Left ventricle myocardium inferior (tissue), 1 donor: ENCODE measurements at regions not wholly inside any gene's neighbourhood (a gene's known extent, or its start where the extent isn't known, plus 50 kb on each side); places are given as distances from the start of the nearest gene placed in this dataset.
"Not testable (repeated sequence)": the region's sequence is repeated elsewhere in the genome, so short reads cannot be mapped to it uniquely, and the experiment has no call there.

Experiments
- DNase-seq: peaks from one replicate; pipeline ENCODE4 v3.0.0-alpha.2; 2020
- H3K27ac ChIP-seq: fragments of 200-600 bp; replicated peaks from 2 replicates; pipeline ENCODE4 v1.8.0; 2021
- H3K27me3 ChIP-seq: fragments of 200-600 bp; 2 replicates; pipeline ENCODE4 v1.8.0; 2021; ENCODE audit warnings: low read depth
- H3K36me3 ChIP-seq: fragments of 200-600 bp; 2 replicates; pipeline ENCODE4 v1.8.0; 2021
- H3K4me1 ChIP-seq: fragments of 200-600 bp; 2 replicates; pipeline ENCODE4 v1.8.0; 2021
- H3K4me3 ChIP-seq: fragments of 200-600 bp; 2 replicates; pipeline ENCODE4 v1.8.0; 2021; ENCODE audit warnings: mild to moderate bottlenecking, moderate library complexity
- H3K9me3 ChIP-seq: fragments of 200-600 bp; replicated peaks from 2 replicates; pipeline ENCODE4 v1.8.0; 2021
- intact Hi-C: fragments of 100-400 bp; cut with micrococcal nuclease; formaldehyde crosslinking; loops from one replicate; pipeline ENCODE4 v1.11.0; 2022
- donor health status: DM: no; HTN: yes; CAD: no; lungs with severe emphysema.

DNA sequence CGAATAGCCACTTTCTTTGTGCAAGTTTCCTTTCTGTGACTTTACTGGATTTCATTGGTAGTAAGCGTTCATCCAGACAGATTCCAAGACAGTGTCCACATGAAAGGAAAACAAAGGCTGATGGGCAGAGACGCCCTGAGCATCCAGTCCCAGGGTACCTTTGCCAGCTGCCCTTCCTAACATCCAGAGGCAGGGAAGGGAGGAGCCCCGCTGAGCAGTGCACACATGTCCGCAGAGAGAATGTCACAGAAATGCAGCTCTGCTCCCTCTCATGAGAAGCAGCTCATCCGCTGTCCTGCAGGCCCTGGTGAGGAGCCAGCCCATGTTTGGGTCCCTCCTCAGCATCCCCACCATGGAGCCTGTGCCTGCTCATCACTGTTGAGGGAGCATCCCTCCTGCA is 197.4 kb upstream of the POTEB2 start:
- DNase-seq, H3K27me3 ChIP-seq, intact Hi-C loops, H3K36me3 ChIP-seq, H3K9me3 ChIP-seq, H3K4me3 ChIP-seq, H3K27ac ChIP-seq, H3K4me1 ChIP-seq: not testable (repeated sequence)

DNA sequence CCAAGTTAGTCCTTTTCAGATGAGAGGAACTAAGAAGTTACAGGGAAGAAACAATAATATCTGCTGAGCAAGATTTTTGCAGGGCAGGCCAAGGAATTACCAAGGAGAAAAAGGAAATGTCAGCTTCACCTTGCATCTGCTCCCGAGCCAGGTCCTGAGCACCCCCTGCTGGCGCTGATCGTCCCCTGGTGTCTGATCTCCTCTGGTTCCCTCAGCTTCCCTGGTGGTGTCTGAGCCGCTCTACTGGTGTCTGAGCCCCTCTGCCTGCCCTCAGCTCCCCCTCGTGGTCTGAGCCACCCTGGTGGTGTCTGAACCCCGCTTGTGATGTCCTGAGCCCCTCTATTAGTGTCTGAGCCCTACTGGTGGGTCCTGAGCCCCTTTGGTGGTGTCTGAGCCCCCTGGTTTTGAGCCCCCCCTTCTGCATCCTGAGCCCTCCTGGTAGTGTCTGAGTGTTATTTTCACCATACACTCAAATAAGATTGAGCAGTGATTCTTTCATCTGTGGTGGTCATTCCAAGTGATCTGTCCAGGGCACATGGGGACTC is 196.6 kb upstream of the POTEB2 start:
- H3K27me3 ChIP-seq, H3K27ac ChIP-seq, H3K9me3 ChIP-seq, H3K4me1 ChIP-seq, H3K4me3 ChIP-seq, DNase-seq, H3K36me3 ChIP-seq, intact Hi-C loops: not testable (repeated sequence)

DNA sequence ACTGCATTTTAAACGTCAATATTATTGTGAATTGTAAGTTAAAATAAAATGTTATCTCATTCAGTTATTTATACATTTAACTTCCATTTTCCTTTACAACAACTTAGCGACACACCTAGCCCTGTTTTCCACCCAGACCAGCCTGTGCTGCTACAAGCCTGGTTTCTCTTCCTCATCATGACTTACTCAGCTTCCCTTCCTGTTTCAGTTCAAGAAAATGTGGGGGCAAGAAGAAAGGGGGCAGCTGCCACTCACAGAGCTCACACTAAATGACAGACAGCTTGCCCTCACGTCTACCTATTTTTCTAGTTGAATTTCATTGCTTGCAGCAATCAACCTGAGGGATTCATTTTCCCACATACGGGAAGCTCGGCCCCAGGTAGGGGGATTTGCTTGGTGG is 185.8 kb upstream of the POTEB2 start:
- H3K4me3 ChIP-seq, H3K27me3 ChIP-seq, H3K9me3 ChIP-seq, H3K27ac ChIP-seq, H3K36me3 ChIP-seq, H3K4me1 ChIP-seq, intact Hi-C loops, DNase-seq: not testable (repeated sequence)

DNA sequence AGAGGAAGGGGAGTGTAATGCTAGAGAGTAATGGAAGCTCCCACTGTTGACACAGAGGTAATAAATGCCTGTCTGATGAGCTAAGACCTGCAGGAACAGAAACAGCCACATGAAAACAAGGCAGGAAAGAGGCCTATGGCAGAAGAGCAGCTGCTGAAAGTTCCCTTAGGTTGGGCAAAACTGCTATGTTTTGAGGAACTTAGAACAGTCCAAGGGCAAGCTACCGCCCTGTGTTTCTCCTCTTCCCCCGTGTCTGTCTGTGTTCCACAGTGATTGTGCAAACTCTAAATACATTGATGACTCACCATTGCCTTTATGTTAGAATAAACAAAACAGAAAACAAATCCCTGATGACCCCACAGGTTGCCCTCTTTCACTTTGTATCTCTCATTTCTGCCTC is 165.6 kb upstream of the POTEB2 start:
- H3K27me3 ChIP-seq, DNase-seq, H3K4me1 ChIP-seq, H3K36me3 ChIP-seq, H3K4me3 ChIP-seq, H3K9me3 ChIP-seq, H3K27ac ChIP-seq, intact Hi-C loops: not testable (repeated sequence)

DNA sequence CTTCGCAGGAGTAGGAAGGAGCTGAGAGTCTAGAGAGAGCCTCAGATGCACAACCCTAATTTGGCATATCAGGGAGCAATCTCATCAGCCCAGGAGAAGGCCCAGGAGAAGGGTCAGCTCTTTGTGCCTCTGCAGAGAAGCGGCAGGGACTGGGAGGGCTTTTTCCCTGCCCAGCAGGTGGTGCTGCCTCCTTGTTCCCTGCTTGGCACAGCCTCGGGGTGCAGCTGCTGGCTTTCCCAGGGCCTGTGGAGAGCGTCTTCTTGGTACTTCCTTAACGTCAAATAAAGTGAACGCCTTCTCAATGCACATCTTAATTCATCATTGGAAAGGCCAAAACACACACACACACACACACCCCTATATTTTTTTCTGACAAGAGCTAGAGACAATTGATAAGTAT is 162.9 kb upstream of the POTEB2 start:
- H3K9me3 ChIP-seq, H3K4me3 ChIP-seq, DNase-seq, H3K27me3 ChIP-seq, H3K36me3 ChIP-seq, H3K4me1 ChIP-seq, H3K27ac ChIP-seq, intact Hi-C loops: not testable (repeated sequence)

DNA sequence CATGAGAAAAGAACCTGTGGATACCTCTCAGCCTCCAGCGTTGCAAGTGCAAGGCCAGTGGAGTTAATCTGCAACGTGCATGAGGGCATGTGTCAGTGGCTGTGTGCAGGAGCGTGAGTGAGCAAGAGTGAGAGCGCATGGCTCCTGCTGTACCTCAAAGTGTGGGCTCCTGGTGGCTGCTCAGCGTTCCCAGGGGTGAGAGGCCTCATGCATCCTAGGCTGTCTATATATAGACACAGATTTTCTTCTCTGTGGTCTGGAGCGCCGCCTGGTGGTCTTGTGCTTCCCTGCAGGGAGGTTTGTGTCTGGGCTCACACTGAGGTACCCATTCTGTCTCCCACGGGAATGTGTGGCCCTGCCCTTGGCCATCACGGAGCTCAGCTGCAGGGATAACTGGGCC is 161.8 kb upstream of the POTEB2 start:
- intact Hi-C loops, H3K4me3 ChIP-seq, DNase-seq, H3K27me3 ChIP-seq, H3K36me3 ChIP-seq, H3K4me1 ChIP-seq, H3K9me3 ChIP-seq, H3K27ac ChIP-seq: not testable (repeated sequence)

DNA sequence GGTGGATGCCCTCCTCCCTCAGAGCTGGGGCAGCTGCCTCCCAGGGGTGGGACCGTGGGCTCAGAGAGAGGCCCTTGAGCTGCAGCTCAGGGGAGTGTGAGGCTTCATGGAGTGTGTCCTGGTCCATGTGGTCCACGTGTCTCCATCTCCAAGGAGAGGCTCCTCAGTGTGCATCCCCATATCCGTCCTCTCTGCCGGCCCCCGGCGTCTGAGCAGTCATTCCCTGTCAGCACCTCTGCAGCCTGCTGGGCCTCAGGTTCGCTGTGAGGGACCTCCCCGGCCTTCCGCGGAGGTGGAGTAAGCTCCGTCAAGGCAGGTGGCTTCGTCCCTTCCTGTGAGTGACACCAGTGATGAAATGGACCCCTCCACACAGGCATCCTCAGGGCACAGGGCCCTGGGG is 160.7 kb upstream of the POTEB2 start:
- H3K36me3 ChIP-seq, H3K9me3 ChIP-seq, H3K27me3 ChIP-seq, DNase-seq, H3K4me1 ChIP-seq, H3K27ac ChIP-seq, H3K4me3 ChIP-seq, intact Hi-C loops: not testable (repeated sequence)

DNA sequence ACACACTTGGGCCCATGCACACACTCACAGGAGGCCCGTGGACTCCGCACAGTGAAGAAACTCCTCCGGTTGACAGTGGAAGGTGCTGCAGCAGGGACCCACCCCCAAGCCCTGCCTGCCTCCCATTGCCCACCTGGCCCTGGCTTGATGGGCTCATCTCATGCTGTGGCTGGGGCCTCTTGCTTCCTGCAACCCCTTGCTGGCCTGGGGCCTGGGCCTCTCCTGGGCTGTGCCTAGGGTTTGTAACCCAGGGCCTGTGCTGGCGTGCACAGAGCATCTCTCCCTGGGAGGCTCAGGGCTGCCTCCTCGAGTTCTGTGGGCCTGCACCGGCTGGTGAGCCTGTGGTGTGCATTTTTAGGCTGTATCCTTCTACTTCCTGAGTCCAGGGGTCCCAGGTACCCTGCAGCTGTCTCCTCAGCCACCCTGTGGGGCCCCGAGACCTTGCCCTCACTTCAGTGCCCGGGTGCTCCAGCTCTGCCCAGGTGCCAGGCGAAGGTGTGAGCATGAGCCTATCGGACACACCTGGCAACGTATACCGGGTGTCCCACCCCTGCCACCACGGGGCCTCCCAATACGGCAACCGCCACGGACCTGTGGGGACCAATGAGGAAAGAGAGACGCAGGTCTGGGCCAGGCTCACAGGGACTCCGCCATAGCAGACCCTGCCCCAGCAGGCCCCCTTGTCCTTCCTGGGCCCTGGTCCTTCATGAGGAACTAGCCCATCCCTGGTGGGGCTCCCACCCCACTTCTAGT is 158.3 kb upstream of the POTEB2 start:
- intact Hi-C loops, H3K36me3 ChIP-seq, H3K4me3 ChIP-seq, H3K27me3 ChIP-seq, H3K27ac ChIP-seq, H3K4me1 ChIP-seq, H3K9me3 ChIP-seq, DNase-seq: not testable (repeated sequence)

DNA sequence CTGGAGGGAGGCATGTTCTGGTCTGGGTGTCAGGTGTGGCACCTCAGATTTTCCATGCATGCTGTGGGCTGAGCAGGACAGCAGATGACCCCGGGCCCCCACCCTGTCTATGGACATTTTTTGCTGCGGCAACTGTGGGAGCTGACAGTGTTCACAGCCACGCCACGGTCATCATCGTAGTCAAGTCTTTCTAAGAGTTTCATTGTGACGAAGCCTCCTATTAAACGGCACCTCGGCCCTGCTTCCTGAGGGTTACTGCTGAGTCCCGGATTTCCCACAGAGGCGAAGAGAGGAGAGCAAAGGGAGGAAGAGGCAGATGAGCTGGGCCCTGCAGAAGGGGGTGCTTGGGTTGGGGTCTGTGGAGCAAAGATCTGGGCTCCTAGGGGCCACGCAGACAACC is 152.1 kb upstream of the POTEB2 start:
- intact Hi-C loops: not testable (repeated sequence)

DNA sequence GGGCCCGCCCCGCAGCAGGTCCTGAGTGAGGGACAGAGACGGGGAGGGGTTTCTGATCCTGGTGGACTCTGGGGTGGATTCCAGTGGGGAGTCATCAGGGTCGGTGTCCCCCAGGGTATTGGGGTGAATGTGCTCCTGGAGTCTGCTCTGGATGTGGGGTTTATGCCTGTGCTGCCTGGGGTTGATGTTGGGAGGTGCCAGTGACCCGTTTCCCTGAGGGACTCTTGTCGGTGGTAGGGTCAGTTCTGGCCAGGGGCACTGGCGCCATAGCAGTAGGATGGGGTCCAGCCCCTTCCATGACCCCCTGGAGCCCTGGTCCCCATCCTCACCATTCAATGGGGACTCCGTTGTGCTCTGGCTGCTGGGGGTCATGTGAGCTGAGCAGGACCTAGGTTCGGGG is 151.2 kb upstream of the POTEB2 start:
- H3K36me3 ChIP-seq, H3K27ac ChIP-seq, DNase-seq, H3K9me3 ChIP-seq, H3K4me1 ChIP-seq, H3K27me3 ChIP-seq, H3K4me3 ChIP-seq, intact Hi-C loops: not testable (repeated sequence)

More for the DNA sequence above, 152.1 kb upstream of the POTEB2 start:
- not testable (repeated sequence) for H3K36me3 ChIP-seq, H3K9me3 ChIP-seq, H3K4me3 ChIP-seq, H3K4me1 ChIP-seq, H3K27me3 ChIP-seq, DNase-seq, H3K27ac ChIP-seq

DNA sequence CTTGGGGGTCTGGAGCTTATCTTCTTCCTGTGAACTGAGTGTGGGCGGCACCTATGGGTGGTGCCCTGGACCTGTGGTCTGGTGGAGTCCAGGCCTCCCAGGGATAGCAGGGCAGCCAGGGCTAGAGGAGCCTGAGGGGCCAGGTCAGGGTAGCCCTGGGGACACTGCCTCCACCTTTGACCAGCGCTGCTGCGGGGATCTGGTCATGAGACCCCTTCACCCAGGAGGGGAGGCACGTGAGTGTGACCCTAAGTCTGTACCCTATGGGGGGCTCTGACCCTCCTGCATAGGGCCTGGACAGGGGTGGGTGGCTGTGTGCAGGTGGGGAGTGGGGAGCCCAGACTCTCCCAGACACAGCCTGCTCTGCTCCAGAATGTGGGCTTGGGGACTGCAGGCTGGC is 150.5 kb upstream of the POTEB2 start:
- H3K27me3 ChIP-seq, H3K4me1 ChIP-seq, DNase-seq, H3K9me3 ChIP-seq, H3K36me3 ChIP-seq, H3K4me3 ChIP-seq, intact Hi-C loops, H3K27ac ChIP-seq: not testable (repeated sequence)

DNA sequence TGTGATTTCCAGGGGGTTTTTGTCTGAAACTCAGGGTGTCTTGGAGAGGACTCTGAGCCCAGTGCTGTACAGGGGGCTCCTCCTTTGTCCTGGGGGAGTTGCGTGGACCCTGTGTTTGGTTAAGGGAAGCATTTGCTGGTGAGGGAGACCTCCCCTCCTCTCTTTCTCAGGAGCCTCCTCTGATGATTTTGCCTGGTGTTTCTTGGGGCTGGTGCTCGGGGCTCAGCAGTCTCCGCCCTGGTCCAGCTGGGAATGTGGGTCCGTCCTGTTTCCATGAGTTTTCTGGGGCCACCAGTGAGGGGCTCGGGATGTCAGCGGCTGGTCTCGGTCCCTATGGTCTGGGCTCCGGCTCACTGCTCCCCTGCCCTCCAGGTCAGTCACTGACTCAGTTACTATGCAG is 149.1 kb upstream of the POTEB2 start:
- H3K36me3 ChIP-seq, DNase-seq, H3K9me3 ChIP-seq, H3K27ac ChIP-seq, H3K27me3 ChIP-seq, H3K4me3 ChIP-seq, intact Hi-C loops, H3K4me1 ChIP-seq: not testable (repeated sequence)

DNA sequence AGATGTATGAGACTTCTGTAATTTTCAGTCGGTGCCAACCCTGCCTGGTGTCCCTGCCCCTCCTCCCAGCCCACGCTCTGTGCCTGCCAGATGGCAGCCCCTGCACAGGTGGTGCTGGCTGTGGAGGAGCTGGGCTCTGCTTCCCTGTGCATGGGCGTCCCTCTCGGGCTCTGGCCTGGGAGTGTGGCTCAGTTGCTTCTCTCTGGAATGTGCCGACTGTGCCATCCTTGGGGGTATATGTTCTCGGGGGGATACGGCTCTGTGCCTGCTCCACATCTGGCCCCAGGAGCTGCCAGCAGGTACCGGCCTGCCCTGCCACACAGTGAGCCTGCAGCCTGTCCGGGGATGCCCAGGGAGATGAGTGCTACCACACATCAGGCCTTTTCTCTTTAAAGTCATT is 147.2 kb upstream of the POTEB2 start:
- H3K27me3 ChIP-seq, intact Hi-C loops, H3K36me3 ChIP-seq, DNase-seq, H3K9me3 ChIP-seq, H3K4me1 ChIP-seq, H3K4me3 ChIP-seq, H3K27ac ChIP-seq: not testable (repeated sequence)

DNA sequence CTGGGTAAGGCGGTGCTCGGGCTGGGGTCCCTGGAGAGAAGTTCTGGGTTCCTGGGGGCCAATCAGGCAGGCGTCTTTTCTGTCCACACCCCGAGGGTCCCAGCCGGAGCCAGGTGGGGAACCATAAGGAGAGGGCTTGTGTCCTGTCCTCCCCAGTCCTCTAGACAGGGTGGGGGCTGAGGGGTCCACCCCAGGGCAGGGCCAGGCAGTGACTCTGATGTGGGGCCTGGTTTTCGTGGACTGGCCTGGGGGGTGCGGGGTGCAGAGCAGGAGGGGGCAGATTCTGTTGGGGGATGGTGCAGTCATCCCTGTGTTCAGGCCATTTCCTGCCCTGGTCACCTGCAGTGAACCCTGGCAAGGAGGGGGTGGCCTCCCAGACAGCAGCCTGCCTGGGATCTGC is 143.5 kb upstream of the POTEB2 start:
- not testable (repeated sequence) for DNase-seq

More for the DNA sequence above, 143.5 kb upstream of the POTEB2 start:
- H3K27ac ChIP-seq, H3K9me3 ChIP-seq, intact Hi-C loops, H3K4me1 ChIP-seq, H3K4me3 ChIP-seq, H3K36me3 ChIP-seq, H3K27me3 ChIP-seq: not testable (repeated sequence)
